Left lung (tissue), 4 donors: ENCODE measurements at regions not wholly inside any gene's neighbourhood (a gene's known extent, or its start where the extent isn't known, plus 50 kb on each side); places are given as distances from the start of the nearest gene placed in this dataset.

Experiments used
- ATAC-seq: fragments of 200-7000 bp; cut with Tn5 transposase; one replicate; pipeline ENCODE4 v1.9.1; 2020; ENCODE audit warnings: moderate library complexity
- DNase-seq, 4 donors: peaks; one replicate each; pipeline ENCODE4 v3.0.0-alpha.2; 2013 to 2020
- H3K27ac ChIP-seq, 2 donors: fragments of 200-600 bp; sonication (generic) in 1 of 2; one replicate each; pipeline versions ENCODE4 v1.5.0 to v1.8.0; 2020 to 2021
- H3K27me3 ChIP-seq, 2 donors: fragments of 200-600 bp; sonication (generic) in 1 of 2; one replicate each; pipeline versions ENCODE4 v1.5.0 to v1.8.0; 2020 to 2021
- H3K36me3 ChIP-seq, 2 donors: fragments of 200-600 bp; sonication (generic) in 1 of 2; one replicate each; pipeline versions ENCODE4 v1.5.0 to v1.8.0; 2020 to 2021
- H3K4me1 ChIP-seq, 2 donors: fragments of 200-600 bp; one replicate each; pipeline ENCODE4 v1.8.0; 2021
- H3K4me3 ChIP-seq, 2 donors: fragments of 200-600 bp; sonication (generic) in 1 of 2; one replicate each; pipeline versions ENCODE4 v1.5.0 to v1.8.0; 2020 to 2021; ENCODE audit warnings: mild to moderate bottlenecking in 1 of 2
- H3K9me3 ChIP-seq, 2 donors: fragments of 200-600 bp; sonication (generic) in 1 of 2; one replicate each; pipeline versions ENCODE4 v1.5.0 to v1.8.0; 2020 to 2021
- intact Hi-C, 2 donors: fragments of 100-400 bp; cut with DNase I; formaldehyde crosslinking; loops; one replicate each; pipeline versions ENCODE4 v1.11.2 to v1.14.2; 2022
- TF ChIP-seq, protein P1 (sequence below), 2 donors: fragments of 200-600 bp; sonication (generic) in 1 of 2; IDR thresholded peaks; one replicate each; pipeline versions ENCODE4 v1.5.0 to v1.8.0; 2021; ENCODE audit warnings: antibody characterized with exemption in 2 of 2
- donor health status: DM: no; HTN: yes; CAD: no.
- donor health status: DM: no; HTN: no; CAD: no.

DNA sequence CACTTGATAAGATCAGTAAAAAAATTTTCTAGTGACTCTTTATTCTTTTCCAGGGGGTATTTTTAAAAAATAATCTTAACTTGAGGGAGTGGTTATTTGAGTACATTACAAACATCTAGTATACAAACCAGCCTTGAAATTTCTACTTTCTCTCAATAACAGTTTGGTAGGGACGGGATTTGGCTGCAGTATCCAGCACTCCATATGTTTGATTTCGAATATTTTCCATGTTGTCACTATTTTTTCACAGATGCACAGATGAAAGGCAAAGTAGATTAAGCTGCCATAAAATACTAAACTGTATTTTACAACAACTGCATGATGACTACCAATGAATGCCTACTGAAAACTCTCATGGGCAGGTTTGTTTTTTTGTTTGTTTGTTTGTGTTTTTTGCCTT, 225.0 kb downstream of the COX7B2 start:
- ATAC-seq = no peak
- Histone ChIP-seq H3K36me3 (no peaks in the 10 kb centered on the region), H3K4me3 (no peak overlapping the region), H3K9me3 (peaks cover 2 to 6% of the 10 kb centered on the region in 2 donors), H3K27ac (no peak overlapping the region), H3K27me3 (no peaks in the 10 kb centered on the region), H3K4me1 (no peaks in the 10 kb centered on the region)
- intact Hi-C loops = no loop called here
- TF ChIP-seq, protein P1, sequence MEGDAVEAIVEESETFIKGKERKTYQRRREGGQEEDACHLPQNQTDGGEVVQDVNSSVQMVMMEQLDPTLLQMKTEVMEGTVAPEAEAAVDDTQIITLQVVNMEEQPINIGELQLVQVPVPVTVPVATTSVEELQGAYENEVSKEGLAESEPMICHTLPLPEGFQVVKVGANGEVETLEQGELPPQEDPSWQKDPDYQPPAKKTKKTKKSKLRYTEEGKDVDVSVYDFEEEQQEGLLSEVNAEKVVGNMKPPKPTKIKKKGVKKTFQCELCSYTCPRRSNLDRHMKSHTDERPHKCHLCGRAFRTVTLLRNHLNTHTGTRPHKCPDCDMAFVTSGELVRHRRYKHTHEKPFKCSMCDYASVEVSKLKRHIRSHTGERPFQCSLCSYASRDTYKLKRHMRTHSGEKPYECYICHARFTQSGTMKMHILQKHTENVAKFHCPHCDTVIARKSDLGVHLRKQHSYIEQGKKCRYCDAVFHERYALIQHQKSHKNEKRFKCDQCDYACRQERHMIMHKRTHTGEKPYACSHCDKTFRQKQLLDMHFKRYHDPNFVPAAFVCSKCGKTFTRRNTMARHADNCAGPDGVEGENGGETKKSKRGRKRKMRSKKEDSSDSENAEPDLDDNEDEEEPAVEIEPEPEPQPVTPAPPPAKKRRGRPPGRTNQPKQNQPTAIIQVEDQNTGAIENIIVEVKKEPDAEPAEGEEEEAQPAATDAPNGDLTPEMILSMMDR (IDR thresholded peaks at IDR 0.05) = no peak
- peak in 1 of 4 donors; percentile 2 for DNase-seq

DNA sequence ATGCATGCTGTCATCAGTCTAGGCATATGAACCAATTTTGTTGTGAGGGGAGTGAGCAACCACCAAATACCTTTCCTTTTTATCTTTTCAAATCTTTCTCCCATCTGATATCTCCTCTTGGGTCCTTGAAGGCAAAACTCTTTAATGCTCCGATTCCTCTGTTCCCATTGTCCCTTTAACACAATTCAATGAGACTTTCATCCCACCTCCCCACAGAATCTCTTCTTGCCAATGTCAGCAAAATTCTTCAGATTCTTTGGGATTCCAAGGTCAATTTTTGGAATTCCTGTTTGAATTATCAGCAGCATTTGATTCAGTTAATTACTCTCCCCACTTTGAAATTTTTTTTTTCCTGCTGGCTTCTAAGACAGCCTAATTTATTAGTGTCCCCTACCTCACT, 232.7 kb downstream of the COX7B2 start:
- no peaks in the 10 kb centered on the region for H3K36me3 ChIP-seq
- no peak overlapping the region for H3K27ac ChIP-seq
- intact Hi-C loops = no loop called here
- peaks cover 2 to 21% of the 10 kb centered on the region in 2 donors for H3K9me3 ChIP-seq
- no peak for DNase-seq
- no peak for ATAC-seq
- H3K4me1 ChIP-seq = no peaks in the 10 kb centered on the region
- TF ChIP-seq, protein P1 (IDR thresholded peaks at IDR 0.05) = no peak
- no peak overlapping the region for H3K4me3 ChIP-seq
- no peaks in the 10 kb centered on the region for H3K27me3 ChIP-seq

DNA sequence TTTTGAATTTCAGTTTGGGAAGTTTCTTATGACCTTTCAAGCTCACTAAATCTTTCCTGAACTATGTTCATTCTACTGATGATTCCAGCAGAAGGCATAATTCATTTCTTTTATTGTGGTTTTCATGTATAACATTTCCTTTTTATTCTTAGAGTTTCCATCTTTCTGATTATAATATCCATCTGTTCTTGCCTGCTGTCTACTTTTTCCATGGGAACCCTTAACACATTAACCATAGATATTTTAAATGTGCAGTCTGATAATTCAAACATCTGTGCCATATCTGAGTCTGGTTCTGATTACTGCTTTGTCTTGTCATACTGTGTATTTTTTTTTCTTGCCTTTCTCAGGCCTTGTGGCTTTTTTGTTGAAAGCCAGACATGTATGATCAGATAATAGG, 234.7 kb downstream of the COX7B2 start:
- Histone ChIP-seq H3K27ac (no peak overlapping the region), H3K9me3 (peaks cover 2 to 24% of the 10 kb centered on the region in 2 donors), H3K4me1 (no peaks in the 10 kb centered on the region), H3K36me3 (no peaks in the 10 kb centered on the region), H3K27me3 (no peaks in the 10 kb centered on the region), H3K4me3 (no peak overlapping the region)
- no peak for DNase-seq
- ATAC-seq = no peak
- intact Hi-C loops = no loop called here
- TF ChIP-seq, protein P1 (IDR thresholded peaks at IDR 0.05) = no peak

DNA sequence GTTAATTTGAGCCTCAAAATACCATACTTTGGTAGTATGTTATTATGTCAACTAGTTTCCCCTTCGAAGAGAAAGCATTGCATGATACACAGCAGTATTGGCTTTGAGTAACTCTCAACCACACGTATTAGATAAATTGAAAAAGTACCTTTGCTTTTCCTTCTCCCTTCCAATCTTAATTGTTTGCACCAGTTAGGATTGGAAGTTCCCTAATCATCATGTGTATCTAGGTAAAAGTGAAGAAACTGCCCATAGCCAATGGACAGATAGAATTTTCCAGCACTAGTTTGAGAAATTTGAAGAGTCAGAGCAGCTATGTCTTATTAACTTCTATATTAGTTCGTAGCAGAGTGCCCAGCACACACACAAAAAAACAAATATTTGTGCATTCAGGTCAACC, 241.3 kb downstream of the COX7B2 start:
- DNase-seq (no peak), ATAC-seq (no peak)
- H3K4me3 ChIP-seq = no peak overlapping the region
- H3K4me1 ChIP-seq = no peaks in the 10 kb centered on the region
- no peaks in the 10 kb centered on the region for H3K36me3 ChIP-seq
- H3K27me3 ChIP-seq = no peaks in the 10 kb centered on the region
- TF ChIP-seq, protein P1 (IDR thresholded peaks at IDR 0.05) = no peak
- no peak overlapping the region for H3K27ac ChIP-seq
- intact Hi-C loops = no loop called here
- H3K9me3 ChIP-seq = peaks cover 0 to 22% of the 10 kb centered on the region in 2 donors

DNA sequence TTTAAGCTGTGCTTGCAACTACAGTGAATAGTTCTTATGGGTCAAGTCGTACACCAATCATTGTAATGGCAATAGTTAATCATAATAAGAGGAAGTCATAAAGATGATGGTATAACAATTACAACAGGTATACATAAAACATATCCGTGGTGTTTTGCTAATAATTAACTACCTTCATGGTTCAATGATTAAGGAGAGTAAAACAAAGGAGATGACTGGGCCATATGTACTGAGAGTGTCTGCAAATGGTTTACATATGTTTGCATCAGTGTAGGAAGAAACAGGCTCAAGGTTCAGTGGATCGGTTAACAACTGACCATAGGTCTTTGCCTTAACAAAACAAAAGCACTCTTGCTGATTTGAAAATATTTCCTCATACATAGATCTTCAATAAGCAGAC, 253.0 kb downstream of the COX7B2 start:
- Histone ChIP-seq H3K4me3 (no peak overlapping the region), H3K9me3 (peaks cover 0 to 4% of the 10 kb centered on the region in 2 donors), H3K36me3 (no peaks in the 10 kb centered on the region), H3K27me3 (no peaks in the 10 kb centered on the region), H3K27ac (no peak overlapping the region), H3K4me1 (no peaks in the 10 kb centered on the region)
- no peak for ATAC-seq
- no peak for DNase-seq
- TF ChIP-seq, protein P1 (IDR thresholded peaks at IDR 0.05) = no peak
- intact Hi-C loops = no loop called here
